Stimulated activated CD4-positive, alpha-beta T cell treated with anti-CD3 and anti-CD28 coated beads, Interleukin-12 subunit alpha, Interleukin-12 subunit beta, amount 100 ng/mL, for 4 hours (primary cell): ENCODE measurements at regions not wholly inside any gene's neighbourhood (a gene's known extent, or its start where the extent isn't known, plus 50 kb on each side); places are given as distances from the start of the nearest gene placed in this dataset.
"Not testable (repeated sequence)": the region's sequence is repeated elsewhere in the genome, so short reads cannot be mapped to it uniquely, and the experiment has no call there.

ENCODE experiments used
- DNase-seq: peaks from one replicate; pipeline ENCODE4 v3.0.0-alpha.2; 2020

GRCh38 chr4:20196476-20196875 is 55.2 kb upstream of the SLIT2 start:
- DNase-seq: no peak

DNA sequence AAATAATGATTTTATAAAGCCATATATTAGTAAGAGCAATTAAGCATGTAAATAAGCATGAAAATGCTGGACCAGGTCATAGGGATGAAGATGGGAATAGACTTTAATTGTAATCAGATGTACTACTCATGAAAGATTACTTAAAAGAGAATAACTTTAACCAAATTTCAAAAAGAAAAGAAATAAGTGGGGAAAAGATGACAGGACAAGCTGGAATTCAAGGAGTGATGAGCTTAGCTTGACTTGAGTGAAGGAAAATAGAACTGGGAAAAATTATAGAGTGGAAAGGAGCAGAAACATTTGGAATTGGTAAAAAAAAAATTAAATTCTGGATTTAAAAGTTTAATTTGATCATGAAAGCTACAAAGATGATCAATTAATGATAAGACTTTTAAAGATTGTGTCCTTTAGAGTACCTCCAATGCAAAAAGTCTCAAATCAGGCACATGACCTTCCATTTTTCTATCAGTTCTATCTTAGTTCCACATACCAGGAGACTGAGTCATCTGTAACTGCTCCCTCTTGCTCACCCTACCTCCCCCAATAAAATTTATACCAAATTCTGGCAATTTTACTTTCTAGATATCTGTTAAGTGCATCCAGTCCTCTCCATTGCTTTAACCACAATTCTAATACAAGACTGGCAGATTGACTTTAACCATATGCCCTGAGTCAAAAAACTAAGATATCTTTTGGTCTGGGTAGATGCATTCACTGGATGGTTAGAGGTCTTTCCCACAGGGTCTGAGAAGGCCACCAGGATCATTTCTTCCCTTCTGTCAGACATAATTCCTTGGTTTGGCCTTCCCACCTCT is 56.4 kb upstream of the SLIT2 start:
- no peak for DNase-seq

DNA sequence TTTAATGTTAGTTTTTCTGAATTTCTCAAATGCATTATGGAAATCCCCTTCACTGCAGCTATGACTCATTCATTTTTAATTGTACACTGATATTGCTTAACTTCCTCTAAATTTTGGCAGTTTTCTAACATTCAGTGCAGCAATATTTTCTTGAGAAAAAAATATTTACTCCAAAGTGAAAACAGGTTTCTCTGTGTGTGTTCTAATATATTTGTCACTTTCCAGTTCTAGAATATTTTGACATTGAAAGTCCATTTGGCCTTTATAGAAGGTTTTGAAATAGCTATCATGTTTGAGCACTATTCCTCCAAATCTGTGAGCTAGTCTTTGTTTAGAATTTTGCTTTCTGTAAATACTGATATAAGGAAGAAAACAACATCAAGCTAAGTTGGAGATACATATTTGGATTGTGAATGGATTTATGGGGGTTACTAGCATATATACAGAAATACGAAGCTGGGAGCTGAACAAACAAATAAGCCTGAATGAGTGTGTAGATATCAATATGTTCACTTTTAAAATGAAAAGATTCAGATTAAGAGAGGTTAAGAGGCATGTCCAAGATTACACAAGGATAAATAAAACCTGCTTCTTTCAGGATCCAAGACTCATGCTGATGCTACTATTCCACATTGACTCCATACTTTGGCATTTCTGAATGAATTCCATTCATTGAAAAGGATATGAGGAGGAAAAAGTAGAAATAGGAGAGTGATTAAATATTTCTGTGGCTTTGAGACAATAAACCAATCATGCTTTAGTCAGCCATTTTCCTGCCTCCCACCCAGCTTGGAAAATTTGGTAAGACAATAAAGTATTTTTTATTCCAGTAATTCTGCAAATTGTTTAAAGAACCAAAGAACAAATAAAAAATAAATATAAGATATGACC is 57.3 kb upstream of the SLIT2 start:
- DNase-seq: no peak

DNA sequence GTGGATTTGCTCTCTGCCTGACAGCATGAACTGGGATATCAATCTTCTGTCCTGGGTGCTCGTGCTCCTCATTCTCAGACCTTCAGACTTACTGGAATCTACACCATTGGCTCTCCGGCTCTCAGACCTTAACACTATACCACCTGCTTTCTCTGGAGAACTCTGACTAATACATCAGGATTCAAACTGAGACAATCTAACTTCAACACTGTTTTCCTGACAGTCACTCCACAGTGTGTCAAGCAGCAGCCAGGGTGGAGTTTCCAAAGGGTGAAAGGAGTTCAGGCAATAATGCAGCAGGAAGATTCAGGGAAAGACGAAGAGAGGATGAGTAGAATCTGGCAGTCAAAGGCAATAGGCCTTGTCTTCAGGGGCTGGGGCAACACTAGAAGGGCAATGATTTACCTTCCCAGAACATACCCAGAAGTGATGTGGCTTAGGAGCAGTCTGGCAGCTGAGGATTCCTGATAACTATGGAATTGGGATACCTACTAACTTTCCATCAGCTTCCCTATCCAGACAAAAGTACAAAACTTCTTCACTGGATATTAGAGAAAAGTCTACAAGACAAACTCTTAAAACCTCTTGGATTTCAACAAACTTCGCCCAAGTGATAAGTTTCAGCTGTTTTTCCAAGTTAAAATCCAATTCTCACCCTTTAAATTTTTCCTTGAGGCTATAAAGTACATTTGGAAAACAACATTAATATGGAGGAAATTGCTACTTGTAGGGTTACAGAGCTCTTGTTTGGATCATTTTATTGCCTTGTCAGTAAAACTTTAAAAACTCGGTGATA is 58.4 kb upstream of the SLIT2 start:
- DNase-seq: no peak

GRCh38 chr4:20192736-20193135 is 59.0 kb upstream of the SLIT2 start:
- DNase-seq: no peak

DNA sequence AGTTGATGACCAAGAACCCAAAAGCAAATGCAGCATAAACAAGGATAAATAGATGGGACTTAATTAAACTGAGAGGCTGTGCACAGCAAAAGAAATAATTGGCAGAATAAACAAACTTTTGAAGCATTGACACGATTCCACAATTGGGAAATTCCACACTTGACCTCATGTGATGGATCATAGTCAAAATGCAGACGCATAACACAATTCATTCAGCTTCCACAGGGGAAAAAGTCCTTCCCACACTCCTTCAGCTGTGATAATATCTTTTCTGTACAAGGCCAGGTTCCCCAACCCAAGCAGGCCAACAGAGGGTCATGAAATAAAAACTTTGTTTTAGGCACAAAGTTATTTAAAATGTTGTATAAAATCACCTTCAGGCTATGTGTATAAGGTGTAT is 66.6 kb upstream of the SLIT2 start:
- DNase-seq: no peak

- DNase-seq: not testable (repeated sequence)
These were observed 68.6 kb upstream of the SLIT2 start for GRCh38 chr4:20183131-20183530.

GRCh38 chr4:20181926-20182325 is 69.8 kb upstream of the SLIT2 start:
- DNase-seq: no peak

DNA sequence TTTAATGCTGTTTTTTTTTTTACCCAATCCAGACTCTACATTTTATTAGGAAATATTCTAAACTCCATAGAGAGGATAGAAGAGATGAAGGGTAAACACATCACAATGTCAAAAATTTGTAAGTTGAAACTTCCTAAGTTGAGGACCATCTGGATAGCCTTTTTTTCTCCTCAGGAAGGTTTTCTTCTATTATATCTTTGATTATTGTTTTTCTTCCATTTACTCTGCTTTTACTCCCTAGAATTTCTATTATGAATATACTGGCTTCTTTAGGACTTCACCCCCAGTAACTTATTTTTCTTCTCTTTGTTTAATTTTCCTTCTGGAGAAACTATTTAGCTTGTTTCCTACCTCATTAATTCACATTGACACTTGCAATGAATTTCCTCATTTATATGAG is 71.2 kb upstream of the SLIT2 start:
- DNase-seq: no peak

GRCh38 chr4:20178902-20179576 is 72.7 kb upstream of the SLIT2 start:
- no peak for DNase-seq

DNA sequence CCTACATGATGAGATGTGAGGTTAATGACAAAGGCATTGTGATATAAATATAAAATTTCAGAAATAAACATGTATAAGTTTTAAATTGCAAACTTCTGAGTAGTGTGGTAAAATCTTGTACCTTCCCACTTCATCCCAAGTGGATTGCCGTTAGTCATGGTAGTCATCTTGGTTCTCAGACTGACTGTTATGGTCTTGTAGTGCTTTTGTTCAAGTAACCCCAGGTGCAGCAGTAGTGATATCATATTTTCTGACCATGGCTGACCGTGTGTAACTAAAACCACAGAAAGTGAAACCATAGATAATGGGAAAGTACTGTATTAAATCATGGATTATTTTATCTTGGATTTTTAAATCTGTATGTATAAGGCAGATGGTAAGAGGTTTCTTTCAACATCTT is 74.8 kb upstream of the SLIT2 start:
- no peak for DNase-seq

GRCh38 chr4:20172070-20172760 is 79.5 kb upstream of the SLIT2 start:
- no peak for DNase-seq

DNA sequence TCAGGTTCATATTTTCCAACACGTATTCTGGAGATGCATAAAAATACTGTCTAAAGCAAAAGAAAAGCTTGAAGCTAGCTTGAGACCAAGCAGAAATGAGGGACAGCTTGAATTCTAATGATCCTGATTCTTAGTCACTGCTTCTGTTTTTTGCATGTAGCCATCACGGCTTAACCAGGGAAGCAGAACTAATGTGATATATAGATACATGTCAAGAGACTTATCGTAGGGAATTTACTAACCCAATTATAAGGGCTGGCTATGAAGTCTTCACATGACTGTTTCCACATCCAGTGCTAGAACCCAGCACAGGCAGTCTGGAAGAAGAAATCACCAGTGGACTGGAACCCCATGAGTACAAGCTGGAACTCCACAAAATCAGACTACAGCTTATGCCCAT is 85.2 kb upstream of the SLIT2 start:
- DNase-seq: no peak

- DNase-seq: no peak
These were observed 92.2 kb upstream of the SLIT2 start for GRCh38 chr4:20159516-20159915.

DNA sequence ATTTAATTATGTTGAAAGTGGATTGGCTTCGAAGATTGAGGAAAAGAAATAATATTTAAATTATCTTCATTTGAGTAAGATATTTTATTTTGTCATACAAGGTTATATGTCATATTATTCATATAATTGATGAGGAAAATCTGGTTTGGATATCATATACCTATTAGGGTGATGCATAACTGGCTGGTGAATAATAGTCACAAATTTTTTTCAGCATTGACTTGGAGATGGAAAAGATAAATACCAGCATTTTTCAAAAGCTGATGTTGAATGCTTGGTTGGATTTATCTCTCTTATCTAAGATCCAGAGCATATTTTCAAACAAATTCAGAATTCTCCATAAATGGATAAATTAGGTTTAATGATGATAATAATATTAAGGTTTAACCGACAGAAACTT is 93.5 kb upstream of the SLIT2 start:
- no peak for DNase-seq

DNA sequence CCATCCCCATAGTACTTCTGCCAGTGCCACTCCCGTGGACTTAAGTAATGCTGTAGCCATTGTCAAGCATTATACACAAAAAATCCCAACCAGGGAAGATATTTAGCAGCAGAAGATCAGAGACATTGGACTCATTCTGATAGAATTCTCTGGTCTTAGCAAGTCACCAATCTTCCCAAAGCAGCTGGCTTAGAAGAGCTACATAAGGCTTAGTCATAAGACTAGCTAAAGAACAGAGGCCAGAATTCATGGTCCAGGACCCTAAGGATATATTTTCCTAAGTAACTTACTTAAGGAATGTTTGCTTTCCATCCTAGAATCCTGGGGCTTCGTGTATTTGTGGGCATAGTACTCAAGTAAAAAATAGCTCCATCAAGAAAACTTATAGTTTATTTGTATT is 100.3 kb upstream of the SLIT2 start:
- no peak for DNase-seq

GRCh38 chr4:20149143-20149542 is 102.6 kb upstream of the SLIT2 start:
- DNase-seq: not testable (repeated sequence)

GRCh38 chr4:20137176-20137575 is 114.5 kb upstream of the SLIT2 start:
- DNase-seq: no peak

DNA sequence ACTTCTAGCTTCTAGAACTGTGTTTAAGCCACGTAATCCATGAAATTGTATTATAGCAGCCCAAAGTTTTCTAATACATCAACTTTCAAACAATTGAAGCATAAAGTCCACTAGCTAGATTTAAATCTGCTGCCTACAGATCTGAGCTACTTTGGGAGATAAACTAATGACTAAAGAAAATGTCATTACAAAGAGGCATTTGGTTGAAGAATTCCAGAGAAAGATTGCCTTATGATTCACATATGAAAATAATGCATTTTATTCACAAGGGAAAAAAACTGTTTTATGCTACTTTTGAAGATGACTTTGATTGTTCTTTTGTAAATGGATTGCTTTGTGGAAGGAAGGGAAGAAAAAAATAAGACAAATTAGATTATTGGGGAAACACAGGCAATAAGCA is 124.1 kb upstream of the SLIT2 start:
- no peak for DNase-seq

DNA sequence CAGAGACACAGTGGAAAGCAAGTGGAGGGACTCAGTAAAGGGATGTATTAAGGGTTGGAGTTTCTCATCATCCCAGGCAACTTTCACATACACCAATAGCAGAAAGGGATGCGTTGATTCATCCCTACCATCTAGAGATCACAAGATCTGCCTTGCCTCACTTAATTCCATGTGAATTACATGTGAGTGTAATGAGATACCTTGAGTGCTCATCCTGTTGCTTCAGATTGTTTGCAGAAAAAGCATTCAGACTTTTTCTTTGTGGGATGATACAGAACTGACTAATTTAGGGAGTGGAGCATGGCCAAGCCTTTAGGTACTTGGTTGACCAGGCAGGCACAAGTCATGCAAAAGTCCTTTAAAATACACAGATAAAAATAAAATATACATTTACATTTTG is 124.8 kb upstream of the SLIT2 start:
- DNase-seq: no peak

DNA sequence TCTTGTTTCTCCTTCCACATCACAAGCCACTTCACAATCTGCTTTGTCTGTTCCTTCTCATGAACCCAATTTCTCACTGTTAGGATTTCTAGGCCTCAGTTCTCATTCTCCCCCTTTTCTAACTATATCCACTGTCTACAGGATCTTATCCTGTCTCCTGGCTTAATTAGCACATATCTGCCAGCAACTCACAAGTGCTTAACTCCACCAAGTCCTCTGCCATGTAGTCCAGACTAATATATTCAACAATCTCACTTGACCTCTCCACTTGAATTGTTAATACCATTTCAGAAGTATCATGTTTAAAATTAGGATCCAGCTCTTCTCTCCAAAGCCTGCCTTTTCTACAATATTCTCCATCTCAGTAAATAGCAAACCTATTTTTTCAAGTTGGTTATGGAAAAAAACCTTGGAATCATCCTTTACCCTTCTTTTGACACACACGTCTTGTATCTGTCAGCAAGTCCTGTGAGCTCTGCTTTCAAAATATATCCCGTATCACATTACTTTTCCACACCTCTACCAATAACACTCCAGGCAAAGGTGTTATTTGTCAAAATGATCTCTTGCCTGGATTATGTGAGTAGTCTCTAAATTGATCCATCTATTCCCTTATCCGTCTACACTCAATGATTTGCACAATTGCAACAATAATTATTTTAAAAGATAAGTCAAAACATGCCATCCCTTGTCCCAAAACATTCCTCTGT is 127.2 kb upstream of the SLIT2 start:
- DNase-seq: no peak
